Peyer's patch (tissue), 4 donors: ENCODE measurements at regions not wholly inside any gene's neighbourhood (a gene's known extent, or its start where the extent isn't known, plus 50 kb on each side); places are given as distances from the start of the nearest gene placed in this dataset.

Experiments used
- CTCF ChIP-seq, 6 experiments: fragments of 450-650 bp in 4 of 6; fragments of 200-600 bp in 2 of 6; sonication (generic) in 1 of 6; IDR thresholded peaks; one replicate each; pipeline ENCODE4 v1.5.1; 2017 to 2019; ENCODE audit warnings: antibody characterized with exemption in 6 of 6, mild to moderate bottlenecking in 3 of 6, moderate library complexity in 1 of 6
- POLR2A ChIP-seq, 2 donors: fragments of 450-650 bp; IDR thresholded peaks; one replicate each; pipeline ENCODE4 v1.5.1; 2017; ENCODE audit warnings: antibody characterized with exemption in 2 of 2, mild to moderate bottlenecking in 2 of 2, moderate library complexity in 2 of 2

DNA sequence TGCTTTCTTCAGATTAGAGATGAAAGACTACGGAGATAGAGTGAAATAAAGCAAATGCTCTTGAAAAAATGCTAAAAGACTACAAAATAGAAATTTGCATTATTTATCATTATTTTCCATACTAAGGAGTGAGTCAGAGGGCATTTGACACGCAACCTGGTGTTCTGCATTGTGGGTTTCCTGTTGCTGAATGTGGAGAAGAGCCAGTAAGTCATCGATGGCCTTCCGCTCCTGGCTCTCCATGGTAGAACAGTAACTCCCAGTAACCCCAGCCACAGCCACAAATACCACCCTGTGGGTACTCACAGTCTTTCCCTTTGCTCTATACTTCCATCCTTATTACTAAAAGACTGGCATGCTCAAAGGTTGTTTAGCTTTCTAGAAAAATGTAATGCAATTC, 61.5 kb downstream of the CGGBP1 start:
- no peak for TF ChIP-seq CTCF (IDR thresholded peaks at IDR 0.05)
- no peak for TF ChIP-seq POLR2A (IDR thresholded peaks at IDR 0.05)
